Thymus (tissue), 11 donors: ENCODE measurements at regions not wholly inside any gene's neighbourhood (a gene's known extent, or its start where the extent isn't known, plus 50 kb on each side); places are given as distances from the start of the nearest gene placed in this dataset.

Source experiments
- DNase-seq, 9 donors: peaks; one replicate each; pipeline ENCODE4 v3.0.0-alpha.2; 2013; ENCODE audit warnings: low spot score in 9 of 9, low read depth in 6 of 9, missing footprints in 1 of 9
- H3K27ac ChIP-seq, 2 donors: one replicate each; pipeline ENCODE4 v1.5.1; 2013; ENCODE audit warnings: control low read depth in 1 of 2, low read depth in 1 of 2, low read length in 1 of 2, mild to moderate bottlenecking in 1 of 2, moderate library complexity in 1 of 2
- H3K27me3 ChIP-seq, 2 donors: one replicate each; pipeline ENCODE4 v1.5.1; 2013; ENCODE audit warnings: low read length in 1 of 2; ENCODE audit not compliant: control insufficient read depth in 2 of 2, insufficient read depth in 1 of 2
- H3K36me3 ChIP-seq, 2 donors: one replicate each; pipeline ENCODE4 v1.5.1; 2013; ENCODE audit warnings: low read length in 1 of 2, mild to moderate bottlenecking in 1 of 2, moderate library complexity in 1 of 2; ENCODE audit not compliant: control insufficient read depth in 2 of 2, insufficient read depth in 2 of 2
- H3K4me1 ChIP-seq, 2 donors: one replicate each; pipeline ENCODE4 v1.5.1; 2013; ENCODE audit warnings: low read length in 2 of 2; ENCODE audit not compliant: control insufficient read depth in 2 of 2, insufficient read depth in 2 of 2
- H3K4me3 ChIP-seq, 2 donors: one replicate each; pipeline ENCODE4 v1.5.1; 2013; ENCODE audit warnings: low read length in 2 of 2, control low read depth in 1 of 2, mild to moderate bottlenecking in 1 of 2
- H3K9me3 ChIP-seq, 2 donors: one replicate each; pipeline ENCODE4 v1.5.1; 2013; ENCODE audit warnings: low read length in 1 of 2, mild to moderate bottlenecking in 1 of 2; ENCODE audit not compliant: control insufficient read depth in 2 of 2, insufficient read depth in 1 of 2
- WGBS: extraction: QIAGEN DNeasy Blood & Tissue Kit; methylation state at CpG from one replicate; pipeline ENCODE4 v1.1.7; 2013; 5-methylcytosine and 5-hydroxymethylcytosine counted together
- donor health status: healthy.

- H3K27ac ChIP-seq: no peak overlapping the region
- no peaks in the 10 kb centered on the region for H3K36me3 ChIP-seq
- no peaks in the 10 kb centered on the region for H3K27me3 ChIP-seq
- no peaks in the 10 kb centered on the region for H3K9me3 ChIP-seq
- H3K4me3 ChIP-seq: no peak overlapping the region
- H3K4me1 ChIP-seq: peaks cover 0 to 10% of the 10 kb centered on the region in 2 donors
- DNase-seq: no peak
- WGBS: 95% methylated on average over 20 of the region's 20 CpGs
Observed at GRCh38 chr20:50309764-50310672, 119.4 kb downstream of the CEBPB start.

- no peak for DNase-seq
- no peak overlapping the region for H3K4me3 ChIP-seq
- no peaks in the 10 kb centered on the region for H3K9me3 ChIP-seq
- no peaks in the 10 kb centered on the region for H3K36me3 ChIP-seq
- H3K27me3 ChIP-seq: no peaks in the 10 kb centered on the region
- 96% methylated on average over 10 of the region's 10 CpGs for WGBS
- peaks cover 0 to 10% of the 10 kb centered on the region in 2 donors for H3K4me1 ChIP-seq
- H3K27ac ChIP-seq: no peak overlapping the region
Observed at GRCh38 chr20:50310673-50311051, 120.0 kb downstream of the CEBPB start.

- H3K4me1 ChIP-seq: peaks cover 0 to 10% of the 10 kb centered on the region in 2 donors
- H3K4me3 ChIP-seq: no peak overlapping the region
- H3K27ac ChIP-seq: no peak overlapping the region
- H3K27me3 ChIP-seq: no peaks in the 10 kb centered on the region
- no peaks in the 10 kb centered on the region for H3K36me3 ChIP-seq
- 94% methylated on average over 12 of the region's 12 CpGs for WGBS
- no peaks in the 10 kb centered on the region for H3K9me3 ChIP-seq
- DNase-seq: no peak
Observed at GRCh38 chr20:50311308-50312001, 120.8 kb downstream of the CEBPB start.

GRCh38 chr20:50312002-50312681, 121.5 kb downstream of the CEBPB start:
- H3K27me3 ChIP-seq: no peaks in the 10 kb centered on the region
- peaks cover 0 to 10% of the 10 kb centered on the region in 2 donors for H3K4me1 ChIP-seq
- no peak for DNase-seq
- no peaks in the 10 kb centered on the region for H3K36me3 ChIP-seq
- no peak overlapping the region for H3K4me3 ChIP-seq
- H3K27ac ChIP-seq: no peak overlapping the region
- no peaks in the 10 kb centered on the region for H3K9me3 ChIP-seq
- 92% methylated on average over 5 of the region's 5 CpGs for WGBS

GRCh38 chr20:50312682-50313521, 122.3 kb downstream of the CEBPB start:
- Histone ChIP-seq H3K36me3 (no peaks in the 10 kb centered on the region), H3K4me3 (no peak overlapping the region), H3K4me1 (peaks cover 0 to 10% of the 10 kb centered on the region in 2 donors), H3K27me3 (no peaks in the 10 kb centered on the region), H3K9me3 (no peaks in the 10 kb centered on the region), H3K27ac (no peak overlapping the region)
- 89% methylated on average over 16 of the region's 16 CpGs for WGBS
- no peak for DNase-seq

GRCh38 chr20:50313522-50313820, 122.8 kb downstream of the CEBPB start:
- no peak for DNase-seq
- Histone ChIP-seq H3K27ac (no peak overlapping the region), H3K4me3 (no peak overlapping the region), H3K36me3 (no peaks in the 10 kb centered on the region), H3K4me1 (peaks cover 0 to 6% of the 10 kb centered on the region in 2 donors), H3K9me3 (no peaks in the 10 kb centered on the region), H3K27me3 (no peaks in the 10 kb centered on the region)
- WGBS: 96% methylated on average over 2 of the region's 2 CpGs

GRCh38 chr20:50313827-50314677, 123.4 kb downstream of the CEBPB start:
- Histone ChIP-seq H3K9me3 (no peaks in the 10 kb centered on the region), H3K4me3 (no peak overlapping the region), H3K4me1 (peaks cover 0 to 3% of the 10 kb centered on the region in 2 donors), H3K27me3 (no peaks in the 10 kb centered on the region), H3K27ac (no peak overlapping the region), H3K36me3 (no peaks in the 10 kb centered on the region)
- no peak for DNase-seq
- 89% methylated on average over 16 of the region's 16 CpGs for WGBS

- Histone ChIP-seq H3K4me3 (no peak overlapping the region), H3K4me1 (no peaks in the 10 kb centered on the region), H3K27me3 (no peaks in the 10 kb centered on the region), H3K9me3 (no peaks in the 10 kb centered on the region), H3K27ac (no peak overlapping the region), H3K36me3 (no peaks in the 10 kb centered on the region)
- no peak for DNase-seq
- 97% methylated on average over 4 of the region's 4 CpGs for WGBS
Observed at GRCh38 chr20:50314678-50315335, 124.2 kb downstream of the CEBPB start.
